ENCODE measurements at regions not wholly inside any gene's neighbourhood (a gene's known extent, or its start where the extent isn't known, plus 50 kb on each side); places are given as distances from the start of the nearest gene placed in this dataset.
"Not testable (repeated sequence)": the region's sequence is repeated elsewhere in the genome, so short reads cannot be mapped to it uniquely, and the experiment has no call there.

DNA sequence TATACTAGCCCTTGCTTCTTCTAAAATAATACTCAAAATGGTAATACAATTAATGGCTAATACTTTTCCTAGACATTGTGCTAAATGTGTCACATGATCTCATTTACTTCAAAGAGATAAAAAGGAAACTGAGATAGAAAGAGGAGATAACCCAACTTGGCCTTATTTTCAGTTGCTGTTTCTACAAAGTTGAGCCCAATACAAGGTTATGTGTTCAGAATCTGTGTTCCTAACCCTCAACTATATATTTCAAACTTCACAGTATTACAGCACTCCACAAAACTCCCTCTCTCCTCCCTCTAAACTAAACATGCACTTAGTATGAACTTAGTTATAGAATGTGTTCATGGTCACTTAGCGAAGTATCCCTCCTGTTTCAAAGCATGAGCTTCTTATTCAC, 277.9 kb downstream of the CCER1 start:
- no peak for DNase-seq
- Histone ChIP-seq H3K4me3 (no peak overlapping the region), H3K27ac (no peak overlapping the region), H3K4me1 (no peaks in the 10 kb centered on the region), H3K27me3 (no peaks in the 10 kb centered on the region), H3K9me3 (no peaks in the 10 kb centered on the region), H3K36me3 (no peaks in the 10 kb centered on the region)
- TF ChIP-seq POLR2A (IDR thresholded peaks at IDR 0.05): no peak
- TF ChIP-seq, protein P1, sequence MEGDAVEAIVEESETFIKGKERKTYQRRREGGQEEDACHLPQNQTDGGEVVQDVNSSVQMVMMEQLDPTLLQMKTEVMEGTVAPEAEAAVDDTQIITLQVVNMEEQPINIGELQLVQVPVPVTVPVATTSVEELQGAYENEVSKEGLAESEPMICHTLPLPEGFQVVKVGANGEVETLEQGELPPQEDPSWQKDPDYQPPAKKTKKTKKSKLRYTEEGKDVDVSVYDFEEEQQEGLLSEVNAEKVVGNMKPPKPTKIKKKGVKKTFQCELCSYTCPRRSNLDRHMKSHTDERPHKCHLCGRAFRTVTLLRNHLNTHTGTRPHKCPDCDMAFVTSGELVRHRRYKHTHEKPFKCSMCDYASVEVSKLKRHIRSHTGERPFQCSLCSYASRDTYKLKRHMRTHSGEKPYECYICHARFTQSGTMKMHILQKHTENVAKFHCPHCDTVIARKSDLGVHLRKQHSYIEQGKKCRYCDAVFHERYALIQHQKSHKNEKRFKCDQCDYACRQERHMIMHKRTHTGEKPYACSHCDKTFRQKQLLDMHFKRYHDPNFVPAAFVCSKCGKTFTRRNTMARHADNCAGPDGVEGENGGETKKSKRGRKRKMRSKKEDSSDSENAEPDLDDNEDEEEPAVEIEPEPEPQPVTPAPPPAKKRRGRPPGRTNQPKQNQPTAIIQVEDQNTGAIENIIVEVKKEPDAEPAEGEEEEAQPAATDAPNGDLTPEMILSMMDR (IDR thresholded peaks at IDR 0.05): no peak

DNA sequence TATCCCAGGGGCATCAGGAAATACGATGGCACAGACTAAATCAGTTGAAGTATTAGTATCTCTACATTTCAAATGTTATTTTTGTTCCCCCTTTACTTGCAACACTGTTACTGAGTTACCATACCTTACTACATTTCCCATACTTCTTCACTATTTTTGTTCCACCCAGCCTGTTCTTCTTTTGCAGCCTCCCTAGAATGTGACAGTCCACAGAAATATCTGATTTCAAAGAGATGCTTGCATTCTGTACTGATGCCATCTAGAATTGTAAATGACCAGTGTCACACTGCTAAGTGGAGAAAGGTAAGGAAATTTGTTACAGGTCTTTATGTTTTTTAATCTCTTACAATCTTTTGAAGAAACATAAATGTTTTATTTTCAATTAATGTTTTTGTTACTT, 279.9 kb downstream of the CCER1 start:
- H3K4me3 ChIP-seq: no peak overlapping the region
- H3K4me1 ChIP-seq: no peaks in the 10 kb centered on the region
- H3K27ac ChIP-seq: no peak overlapping the region
- no peak for DNase-seq
- no peaks in the 10 kb centered on the region for H3K27me3 ChIP-seq
- H3K9me3 ChIP-seq: no peaks in the 10 kb centered on the region
- TF ChIP-seq, protein P1 (IDR thresholded peaks at IDR 0.05): no peak
- TF ChIP-seq POLR2A (IDR thresholded peaks at IDR 0.05): no peak
- no peaks in the 10 kb centered on the region for H3K36me3 ChIP-seq

DNA sequence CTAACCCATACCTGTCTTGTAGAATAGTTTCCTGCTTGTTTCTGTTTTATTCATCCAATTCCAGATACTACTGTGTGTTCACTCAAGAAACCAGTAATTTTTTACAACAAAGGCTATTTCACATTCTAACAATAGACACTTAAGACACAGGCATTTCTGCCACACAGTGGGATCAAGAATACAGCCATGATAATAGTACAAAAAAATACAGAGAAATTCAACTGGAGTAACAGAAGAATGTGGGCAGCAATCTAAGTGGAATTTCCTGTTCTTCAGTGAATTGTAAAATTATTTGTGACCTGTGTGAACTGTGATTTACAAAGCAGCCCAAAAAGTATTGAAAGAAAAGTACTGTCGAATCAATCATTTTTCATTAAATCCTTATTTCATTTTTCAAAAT, 282.9 kb downstream of the CCER1 start:
- Histone ChIP-seq H3K9me3 (no peaks in the 10 kb centered on the region), H3K4me3 (no peak overlapping the region), H3K4me1 (no peaks in the 10 kb centered on the region), H3K36me3 (no peaks in the 10 kb centered on the region), H3K27me3 (no peaks in the 10 kb centered on the region), H3K27ac (no peak overlapping the region)
- DNase-seq: no peak
- TF ChIP-seq POLR2A (IDR thresholded peaks at IDR 0.05): no peak
- TF ChIP-seq, protein P1 (IDR thresholded peaks at IDR 0.05): no peak

DNA sequence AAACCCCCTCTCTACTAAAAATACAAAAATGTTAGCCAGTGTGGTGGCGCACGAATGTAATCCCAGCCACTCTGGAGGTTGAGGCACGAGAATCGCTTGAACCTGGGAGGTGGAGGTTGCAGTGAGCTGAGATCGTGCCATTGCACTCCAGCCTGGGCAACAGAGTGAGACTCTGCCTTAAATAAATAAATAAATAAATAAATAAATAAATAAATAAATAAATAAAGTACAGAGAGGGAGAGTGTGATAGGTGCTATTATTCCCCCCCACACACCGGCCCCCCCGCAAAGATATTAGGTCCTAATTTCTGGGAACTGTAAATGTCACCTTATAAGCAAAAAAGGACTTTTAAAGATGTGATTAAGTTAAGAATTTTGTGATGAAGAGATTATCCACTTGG, 291.0 kb downstream of the CCER1 start:
- not testable (repeated sequence) for H3K9me3 ChIP-seq, H3K36me3 ChIP-seq, H3K4me1 ChIP-seq, H3K4me3 ChIP-seq, DNase-seq, H3K27ac ChIP-seq, H3K27me3 ChIP-seq

DNA sequence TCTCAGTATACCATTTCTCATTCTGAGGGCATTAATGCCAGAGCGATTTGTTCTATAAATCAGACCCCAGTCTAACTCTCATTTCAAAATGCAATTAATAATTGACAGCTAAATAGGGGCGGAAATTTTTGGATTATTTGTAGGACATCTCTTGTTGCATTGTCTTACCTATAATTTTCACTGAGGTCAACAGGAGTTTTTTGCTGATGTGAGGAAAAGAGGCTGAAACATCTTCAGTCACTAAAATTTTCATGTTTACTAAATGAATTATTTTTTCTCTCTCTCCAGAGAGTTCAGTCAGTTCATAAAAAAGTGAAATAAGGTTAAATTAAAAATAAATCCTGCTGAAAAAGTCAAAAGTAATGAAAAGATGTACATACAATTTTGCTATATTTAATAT, 295.9 kb downstream of the CCER1 start:
- Histone ChIP-seq H3K27ac (no peak overlapping the region), H3K9me3 (no peaks in the 10 kb centered on the region), H3K4me1 (no peaks in the 10 kb centered on the region), H3K27me3 (no peaks in the 10 kb centered on the region), H3K36me3 (no peaks in the 10 kb centered on the region), H3K4me3 (no peak overlapping the region)
- TF ChIP-seq, protein P1 (IDR thresholded peaks at IDR 0.05): no peak
- TF ChIP-seq POLR2A (IDR thresholded peaks at IDR 0.05): no peak
- DNase-seq: no peak

DNA sequence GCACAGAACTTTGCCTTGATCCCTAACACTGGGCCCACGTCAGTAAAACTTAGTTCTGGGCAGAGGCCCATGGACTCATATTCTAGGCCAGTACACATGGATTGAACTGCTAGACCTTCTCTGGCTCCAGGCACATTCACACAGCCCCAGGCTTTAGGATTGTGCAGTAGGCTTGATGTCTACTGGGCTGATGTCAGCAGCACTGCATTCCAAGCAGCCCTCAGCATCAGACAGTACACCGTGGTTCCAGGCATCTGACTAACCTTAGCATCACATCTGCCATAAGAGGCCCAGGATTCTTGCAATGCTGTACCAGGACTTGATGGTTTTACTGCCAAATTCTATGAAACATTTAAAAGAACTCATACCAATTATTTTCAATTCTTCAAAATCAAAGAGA, 301.9 kb downstream of the CCER1 start:
- TF ChIP-seq, protein P1 (IDR thresholded peaks at IDR 0.05): no peak
- TF ChIP-seq POLR2A (IDR thresholded peaks at IDR 0.05): no peak
- DNase-seq: no peak

More for the DNA sequence above, 301.9 kb downstream of the CCER1 start:
- Histone ChIP-seq H3K27me3 (no peaks in the 10 kb centered on the region), H3K27ac (no peak overlapping the region), H3K36me3 (no peaks in the 10 kb centered on the region), H3K4me3 (no peak overlapping the region), H3K9me3 (no peaks in the 10 kb centered on the region), H3K4me1 (no peaks in the 10 kb centered on the region)
